ENCODE measurements at regions not wholly inside any gene's neighbourhood (a gene's known extent, or its start where the extent isn't known, plus 50 kb on each side); places are given as distances from the start of the nearest gene placed in this dataset.

DNA sequence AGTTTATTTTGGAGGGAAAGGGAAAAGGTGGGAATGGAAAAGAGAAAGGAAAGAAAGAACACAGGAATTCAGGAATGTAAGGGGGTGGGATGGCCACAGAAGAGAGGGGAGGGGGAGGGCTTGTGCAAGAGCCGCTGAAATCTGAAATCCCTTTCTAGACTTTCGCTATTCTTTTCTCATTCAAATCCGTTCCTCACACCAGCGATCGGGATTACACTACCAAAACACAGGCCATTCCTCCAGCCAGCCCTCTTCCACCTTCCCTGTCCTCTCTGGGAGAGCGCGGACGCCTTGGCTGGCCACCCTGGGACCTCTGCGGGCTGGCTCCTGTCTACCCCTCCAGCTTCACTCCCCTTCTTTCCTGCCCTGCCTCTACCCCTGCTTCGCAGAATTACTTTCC is 102.3 kb downstream of the CDCA7 start (continued):
- TF ChIP-seq, protein P1, sequence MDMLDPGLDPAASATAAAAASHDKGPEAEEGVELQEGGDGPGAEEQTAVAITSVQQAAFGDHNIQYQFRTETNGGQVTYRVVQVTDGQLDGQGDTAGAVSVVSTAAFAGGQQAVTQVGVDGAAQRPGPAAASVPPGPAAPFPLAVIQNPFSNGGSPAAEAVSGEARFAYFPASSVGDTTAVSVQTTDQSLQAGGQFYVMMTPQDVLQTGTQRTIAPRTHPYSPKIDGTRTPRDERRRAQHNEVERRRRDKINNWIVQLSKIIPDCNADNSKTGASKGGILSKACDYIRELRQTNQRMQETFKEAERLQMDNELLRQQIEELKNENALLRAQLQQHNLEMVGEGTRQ (IDR thresholded peaks at IDR 0.05; ENCODE audit: low read length), result no peak
- no peak for TF ChIP-seq CTCF (IDR thresholded peaks at IDR 0.05; ENCODE audit: control extremely low read depth in 1 of 3, insufficient read depth in 1 of 3, low read depth in 1 of 3, low read length in 3 of 3)
- TF ChIP-seq CBX8 (IDR thresholded peaks at IDR 0.05; ENCODE audit: borderline replicate concordance, low read depth, low read length), result no peak
- TF ChIP-seq ATF3 (IDR thresholded peaks at IDR 0.05; ENCODE audit: insufficient read depth, low read depth, low read length), result no peak
- no peak for TF ChIP-seq RNF2 (IDR thresholded peaks at IDR 0.05; ENCODE audit: borderline replicate concordance, low read depth, low read length, missing control alignments, poor library complexity, severe bottlenecking)
- no peak for TF ChIP-seq TBP (IDR thresholded peaks at IDR 0.05; ENCODE audit: low read depth, low read length)
- TF ChIP-seq TEAD4 (IDR thresholded peaks at IDR 0.05; ENCODE audit: low read depth, low read length), result no peak
